Epithelial cell of esophagus (primary cell): ENCODE measurements at regions not wholly inside any gene's neighbourhood (a gene's known extent, or its start where the extent isn't known, plus 50 kb on each side); places are given as distances from the start of the nearest gene placed in this dataset.

Experiments
- DNase-seq: peaks from one replicate; pipeline ENCODE4 v3.0.0; 2010; ENCODE audit warnings: low read depth
- H3K4me3 ChIP-seq: 2 replicates; pipeline ENCODE4 v1.5.1; 2011; ENCODE audit warnings: mild to moderate bottlenecking, low read length, control low read depth
- CTCF ChIP-seq: IDR thresholded peaks from 2 replicates; pipeline ENCODE4 v1.5.1; 2011; ENCODE audit warnings: low read depth, mild to moderate bottlenecking, low read length, control low read depth, inconsistent platforms; ENCODE audit not compliant: insufficient read depth; ENCODE audit errors: missing control alignments

- no peak for DNase-seq
- no peak overlapping the region for H3K4me3 ChIP-seq
- TF ChIP-seq CTCF: no peak
These were observed 400.5 kb downstream of the LRIG3 start for GRCh38 chr12:58519839-58520238.

GRCh38 chr12:58521152-58521551 lies 399.2 kb downstream of the LRIG3 start:
- DNase-seq: no peak
- H3K4me3 ChIP-seq: no peak overlapping the region

GRCh38 chr12:58521796-58522195 lies 398.5 kb downstream of the LRIG3 start:
- no peak for DNase-seq
- H3K4me3 ChIP-seq: no peak overlapping the region
- no peak for TF ChIP-seq CTCF

More at GRCh38 chr12:58521152-58521551, 399.2 kb downstream of the LRIG3 start:
- no peak for TF ChIP-seq CTCF

- no peak overlapping the region for H3K4me3 ChIP-seq
- no peak for DNase-seq
- TF ChIP-seq CTCF: no peak
These were observed 396.9 kb downstream of the LRIG3 start for GRCh38 chr12:58523360-58523759.

- no peak for DNase-seq
- no peak overlapping the region for H3K4me3 ChIP-seq
- TF ChIP-seq CTCF: no peak
These were observed 392.0 kb downstream of the LRIG3 start for GRCh38 chr12:58528271-58528670.

- H3K4me3 ChIP-seq: no peak overlapping the region
- DNase-seq: peak; percentile 83
- no peak for TF ChIP-seq CTCF
These were observed 391.1 kb downstream of the LRIG3 start for GRCh38 chr12:58529114-58529665.
